Fibroblast of skin of right quadriceps (primary cell): ENCODE measurements at regions not wholly inside any gene's neighbourhood (a gene's known extent, or its start where the extent isn't known, plus 50 kb on each side); places are given as distances from the start of the nearest gene placed in this dataset.
"Not testable (repeated sequence)": the region's sequence is repeated elsewhere in the genome, so short reads cannot be mapped to it uniquely, and the experiment has no call there.

Experiments used
- DNase-seq: peaks from one replicate; pipeline ENCODE4 v3.0.0-alpha.2; 2013

GRCh38 chr15:45812200-45812599 is 177.4 kb downstream of the SQOR start:
- no peak for DNase-seq

- not testable (repeated sequence) for DNase-seq
These were observed 182.7 kb downstream of the SQOR start for GRCh38 chr15:45817578-45817977.

GRCh38 chr15:45821390-45821789 is 186.6 kb downstream of the SQOR start:
- no peak for DNase-seq

GRCh38 chr15:45822968-45823367 is 188.1 kb downstream of the SQOR start:
- DNase-seq: not testable (repeated sequence)

GRCh38 chr15:45827275-45827674 is 192.4 kb downstream of the SQOR start:
- no peak for DNase-seq

- DNase-seq: no peak
These were observed 192.9 kb downstream of the SQOR start for GRCh38 chr15:45827766-45828165.

- DNase-seq: no peak
These were observed 194.7 kb downstream of the SQOR start for GRCh38 chr15:45829336-45830153.

GRCh38 chr15:45831787-45832186 is 197.0 kb downstream of the SQOR start:
- DNase-seq: no peak

GRCh38 chr15:45834622-45835021 is 199.8 kb downstream of the SQOR start:
- DNase-seq: no peak

GRCh38 chr15:45842151-45842550 is 207.3 kb downstream of the SQOR start:
- DNase-seq: no peak

GRCh38 chr15:45847645-45848044 is 212.8 kb downstream of the SQOR start:
- DNase-seq: no peak

- no peak for DNase-seq
These were observed 214.3 kb downstream of the SQOR start for GRCh38 chr15:45849136-45849535.

GRCh38 chr15:45854455-45855202 is 219.8 kb downstream of the SQOR start:
- no peak for DNase-seq

GRCh38 chr15:45855210-45855906 is 220.5 kb downstream of the SQOR start:
- DNase-seq: no peak

GRCh38 chr15:45855907-45856579 is 221.2 kb downstream of the SQOR start:
- DNase-seq: no peak

GRCh38 chr15:45857291-45857690 is 222.5 kb downstream of the SQOR start:
- no peak for DNase-seq

GRCh38 chr15:45858491-45858890 is 223.7 kb downstream of the SQOR start:
- DNase-seq: no peak

GRCh38 chr15:45862034-45862433 is 227.2 kb downstream of the SQOR start:
- no peak for DNase-seq

- no peak for DNase-seq
These were observed 229.2 kb downstream of the SQOR start for GRCh38 chr15:45863881-45864580.

- DNase-seq: no peak
These were observed 231.8 kb downstream of the SQOR start for GRCh38 chr15:45866616-45867015.

GRCh38 chr15:45867281-45867680 is 232.5 kb downstream of the SQOR start:
- DNase-seq: no peak

GRCh38 chr15:45868109-45868691 is 233.4 kb downstream of the SQOR start:
- DNase-seq: no peak
